A673 (cell line): ENCODE measurements at regions not wholly inside any gene's neighbourhood (a gene's known extent, or its start where the extent isn't known, plus 50 kb on each side); places are given as distances from the start of the nearest gene placed in this dataset.

Source experiments
- CTCF ChIP-seq: fragments of 300-800, 200-600 bp; sonication (generic); conservative IDR thresholded peaks from 2 replicates; pipeline ENCODE4 v1.5.1; 2017; ENCODE audit warnings: low read depth, mild to moderate bottlenecking, antibody characterized with exemption, low read length, moderate library complexity, mixed read lengths
- EZH2 ChIP-seq: fragments of 200-600 bp; sonication (generic); IDR thresholded peaks from 2 replicates; pipeline ENCODE4 v1.6.1; 2017; ENCODE audit warnings: borderline replicate concordance, low read depth, mild to moderate bottlenecking, mixed read lengths, antibody characterized with exemption, low read length; ENCODE audit not compliant: poor library complexity, severe bottlenecking

- TF ChIP-seq CTCF (no peak), EZH2 (no peak)
These were observed 255.5 kb downstream of the CTH start for GRCh38 chr1:70666381-70667140.
